HG03103 (cell line): ENCODE measurements at regions not wholly inside any gene's neighbourhood (a gene's known extent, or its start where the extent isn't known, plus 50 kb on each side); places are given as distances from the start of the nearest gene placed in this dataset.

ENCODE experiments used
- ATAC-seq: cut with Tn5 transposase; IDR thresholded peaks from one replicate; pipeline ENCODE4 v1.9.1; 2021; ENCODE audit warnings: low read depth; ENCODE audit not compliant: unreplicated experiment

GRCh38 chr2:16615687-16616615 is 49.7 kb downstream of the CYRIA start:
- no peak for ATAC-seq

- no peak for ATAC-seq
Observed at GRCh38 chr2:16615246-16615645, 50.4 kb downstream of the CYRIA start.

- ATAC-seq = no peak
Observed at GRCh38 chr2:16614314-16614860, 51.2 kb downstream of the CYRIA start.

- ATAC-seq = no peak
Observed at GRCh38 chr2:16613539-16614011, 52.1 kb downstream of the CYRIA start.

GRCh38 chr2:16612490-16612889 is 53.1 kb downstream of the CYRIA start:
- no peak for ATAC-seq

- no peak for ATAC-seq
Observed at GRCh38 chr2:16609786-16610185, 55.8 kb downstream of the CYRIA start.

GRCh38 chr2:16608661-16609643 is 56.7 kb downstream of the CYRIA start:
- ATAC-seq = peak; percentile 89

GRCh38 chr2:16607301-16607700 is 58.3 kb downstream of the CYRIA start:
- no peak for ATAC-seq

- no peak for ATAC-seq
Observed at GRCh38 chr2:16604236-16604635, 61.4 kb downstream of the CYRIA start.

GRCh38 chr2:16591370-16591933 is 74.2 kb downstream of the CYRIA start:
- no peak for ATAC-seq

GRCh38 chr2:16589465-16589864 is 76.2 kb downstream of the CYRIA start:
- no peak for ATAC-seq

- ATAC-seq = no peak
Observed at GRCh38 chr2:16588565-16588964, 77.1 kb downstream of the CYRIA start.

GRCh38 chr2:16587601-16588000 is 78.0 kb downstream of the CYRIA start:
- ATAC-seq = no peak

GRCh38 chr2:16584824-16585540 is 80.7 kb downstream of the CYRIA start:
- ATAC-seq = no peak

GRCh38 chr2:16584084-16584483 is 81.5 kb downstream of the CYRIA start:
- ATAC-seq = no peak

GRCh38 chr2:16581241-16581640 is 84.4 kb downstream of the CYRIA start:
- no peak for ATAC-seq

GRCh38 chr2:16578081-16578480 is 87.6 kb downstream of the CYRIA start:
- no peak for ATAC-seq

GRCh38 chr2:16570516-16570915 is 95.1 kb downstream of the CYRIA start:
- ATAC-seq = no peak

GRCh38 chr2:16568998-16569784 is 96.4 kb downstream of the CYRIA start:
- no peak for ATAC-seq
